Activated CD4-positive, alpha-beta memory T cell treated with anti-CD3 and anti-CD28 coated beads, Interleukin-2, amount 10 ng/mL, durations not matched to agents 7 days and 5 days (primary cell): ENCODE measurements at regions not wholly inside any gene's neighbourhood (a gene's known extent, or its start where the extent isn't known, plus 50 kb on each side); places are given as distances from the start of the nearest gene placed in this dataset.

Experiments used
- CTCF ChIA-PET: fragments of 350-600 bp; sonication (Branson Sonifier 250); formaldehyde crosslinking; loops from one replicate; lab custom pipeline; 2021; ENCODE audit warnings: antibody characterized with exemption, inconsistent platforms; lab: Charles Lee
- POLR2A ChIA-PET: fragments of 350-600 bp; sonication (Branson Sonifier 250); formaldehyde crosslinking; loops from one replicate; lab custom pipeline; 2021; ENCODE audit warnings: antibody characterized with exemption; lab: Charles Lee
- DNase-seq: peaks from one replicate; pipeline ENCODE4 v3.0.0-alpha.2; 2020
- H3K27ac Mint-ChIP-seq: one replicate; pipeline ENCODE4 v1.8.0; 2021; ENCODE audit warnings: mild to moderate bottlenecking, mixed read lengths
- H3K27me3 Mint-ChIP-seq: one replicate; pipeline ENCODE4 v1.8.0; 2021; ENCODE audit warnings: mixed read lengths
- H3K36me3 Mint-ChIP-seq: one replicate; pipeline ENCODE4 v1.8.0; 2021; ENCODE audit warnings: low read depth, mixed read lengths
- H3K4me1 Mint-ChIP-seq: one replicate; pipeline ENCODE4 v1.8.0; 2021; ENCODE audit warnings: mixed read lengths
- H3K4me3 Mint-ChIP-seq: one replicate; pipeline ENCODE4 v1.8.0; 2021; ENCODE audit warnings: mild to moderate bottlenecking, mixed read lengths
- H3K9me3 Mint-ChIP-seq: one replicate; pipeline ENCODE4 v1.8.0; 2021; ENCODE audit warnings: mixed read lengths

GRCh38 chr2:78707776-78708386, 317.6 kb upstream of the REG3G start:
- H3K4me1 Mint-ChIP-seq: no peaks in the 10 kb centered on the region
- ChIA-PET CTCF (no interaction called here), POLR2A (no interaction called here)
- H3K36me3 Mint-ChIP-seq: no peaks in the 10 kb centered on the region
- peaks cover 9% of the 10 kb centered on the region for H3K9me3 Mint-ChIP-seq
- no peaks in the 10 kb centered on the region for H3K27me3 Mint-ChIP-seq
- no peak overlapping the region for H3K4me3 Mint-ChIP-seq
- no peak overlapping the region for H3K27ac Mint-ChIP-seq
- DNase-seq: no peak

- no peaks in the 10 kb centered on the region for H3K36me3 Mint-ChIP-seq
- CTCF ChIA-PET: no interaction called here
- DNase-seq: no peak
- no peaks in the 10 kb centered on the region for H3K27me3 Mint-ChIP-seq
- no peak overlapping the region for H3K27ac Mint-ChIP-seq
- H3K4me3 Mint-ChIP-seq: no peak overlapping the region
- H3K4me1 Mint-ChIP-seq: no peaks in the 10 kb centered on the region
- POLR2A ChIA-PET: no interaction called here
- H3K9me3 Mint-ChIP-seq: peaks cover 9% of the 10 kb centered on the region
Observed at GRCh38 chr2:78710632-78711375, 314.7 kb upstream of the REG3G start.

- POLR2A ChIA-PET: no interaction called here
- H3K27ac Mint-ChIP-seq: no peak overlapping the region
Observed at GRCh38 chr2:78715293-78715692, 310.2 kb upstream of the REG3G start.

GRCh38 chr2:78718024-78718423, 307.5 kb upstream of the REG3G start:
- no peaks in the 10 kb centered on the region for H3K9me3 Mint-ChIP-seq
- no peak overlapping the region for H3K4me3 Mint-ChIP-seq
- H3K36me3 Mint-ChIP-seq: no peaks in the 10 kb centered on the region
- H3K4me1 Mint-ChIP-seq: no peaks in the 10 kb centered on the region
- ChIA-PET POLR2A (no interaction called here), CTCF (no interaction called here)
- H3K27ac Mint-ChIP-seq: no peak overlapping the region
- no peaks in the 10 kb centered on the region for H3K27me3 Mint-ChIP-seq
- DNase-seq: no peak

More at GRCh38 chr2:78715293-78715692, 310.2 kb upstream of the REG3G start:
- DNase-seq: no peak
- Mint-ChIP-seq H3K36me3 (no peaks in the 10 kb centered on the region), H3K9me3 (peaks cover 4% of the 10 kb centered on the region), H3K27me3 (no peaks in the 10 kb centered on the region), H3K4me3 (no peak overlapping the region), H3K4me1 (no peaks in the 10 kb centered on the region)
- CTCF ChIA-PET: no interaction called here

GRCh38 chr2:78718473-78718872, 307.0 kb upstream of the REG3G start:
- Mint-ChIP-seq H3K27ac (no peak overlapping the region), H3K36me3 (no peaks in the 10 kb centered on the region), H3K4me1 (no peaks in the 10 kb centered on the region), H3K27me3 (no peaks in the 10 kb centered on the region), H3K4me3 (no peak overlapping the region), H3K9me3 (no peaks in the 10 kb centered on the region)
- CTCF ChIA-PET: no interaction called here
- POLR2A ChIA-PET: no interaction called here
- DNase-seq: no peak

GRCh38 chr2:78721355-78722033, 304.0 kb upstream of the REG3G start:
- Mint-ChIP-seq H3K27ac (no peak overlapping the region), H3K9me3 (peaks cover 1% of the 10 kb centered on the region), H3K27me3 (no peaks in the 10 kb centered on the region), H3K4me1 (no peaks in the 10 kb centered on the region), H3K4me3 (no peak overlapping the region), H3K36me3 (no peaks in the 10 kb centered on the region)
- ChIA-PET CTCF (no interaction called here), POLR2A (no interaction called here)
- no peak for DNase-seq

- Mint-ChIP-seq H3K27me3 (no peaks in the 10 kb centered on the region), H3K4me1 (no peaks in the 10 kb centered on the region), H3K9me3 (peaks cover 8% of the 10 kb centered on the region), H3K36me3 (no peaks in the 10 kb centered on the region), H3K4me3 (no peak overlapping the region), H3K27ac (no peak overlapping the region)
- ChIA-PET POLR2A (no interaction called here), CTCF (no interaction called here)
- no peak for DNase-seq
Observed at GRCh38 chr2:78734221-78734620, 291.3 kb upstream of the REG3G start.

- no peaks in the 10 kb centered on the region for H3K27me3 Mint-ChIP-seq
- H3K4me1 Mint-ChIP-seq: no peaks in the 10 kb centered on the region
- no peak overlapping the region for H3K4me3 Mint-ChIP-seq
- ChIA-PET CTCF (no interaction called here), POLR2A (no interaction called here)
- peaks cover 14% of the 10 kb centered on the region for H3K9me3 Mint-ChIP-seq
- no peak overlapping the region for H3K27ac Mint-ChIP-seq
- no peak for DNase-seq
- H3K36me3 Mint-ChIP-seq: no peaks in the 10 kb centered on the region
Observed at GRCh38 chr2:78739282-78739681, 286.2 kb upstream of the REG3G start.

- no peaks in the 10 kb centered on the region for H3K36me3 Mint-ChIP-seq
- no peaks in the 10 kb centered on the region for H3K27me3 Mint-ChIP-seq
- H3K4me1 Mint-ChIP-seq: no peaks in the 10 kb centered on the region
- no peak for DNase-seq
- H3K9me3 Mint-ChIP-seq: no peaks in the 10 kb centered on the region
- H3K27ac Mint-ChIP-seq: no peak overlapping the region
- ChIA-PET POLR2A (no interaction called here), CTCF (no interaction called here)
- no peak overlapping the region for H3K4me3 Mint-ChIP-seq
Observed at GRCh38 chr2:78749638-78750037, 275.9 kb upstream of the REG3G start.

GRCh38 chr2:78750219-78750618, 275.3 kb upstream of the REG3G start:
- Mint-ChIP-seq H3K9me3 (no peaks in the 10 kb centered on the region), H3K27ac (no peak overlapping the region), H3K36me3 (no peaks in the 10 kb centered on the region), H3K4me3 (no peak overlapping the region), H3K4me1 (no peaks in the 10 kb centered on the region), H3K27me3 (no peaks in the 10 kb centered on the region)
- DNase-seq: no peak
- ChIA-PET POLR2A (no interaction called here), CTCF (no interaction called here)

- CTCF ChIA-PET: no interaction called here
- H3K4me1 Mint-ChIP-seq: no peaks in the 10 kb centered on the region
- POLR2A ChIA-PET: no interaction called here
- H3K27ac Mint-ChIP-seq: no peak overlapping the region
- no peak for DNase-seq
- peaks cover 11% of the 10 kb centered on the region for H3K9me3 Mint-ChIP-seq
- H3K4me3 Mint-ChIP-seq: no peak overlapping the region
- no peaks in the 10 kb centered on the region for H3K36me3 Mint-ChIP-seq
- no peaks in the 10 kb centered on the region for H3K27me3 Mint-ChIP-seq
Observed at GRCh38 chr2:78754930-78755329, 270.6 kb upstream of the REG3G start.

- H3K4me1 Mint-ChIP-seq: no peaks in the 10 kb centered on the region
- CTCF ChIA-PET: no interaction called here
- peaks cover 32% of the 10 kb centered on the region for H3K9me3 Mint-ChIP-seq
Observed at GRCh38 chr2:78757191-78757590, 268.3 kb upstream of the REG3G start.

GRCh38 chr2:78757640-78758039, 267.9 kb upstream of the REG3G start:
- POLR2A ChIA-PET: no interaction called here
- H3K4me1 Mint-ChIP-seq: no peaks in the 10 kb centered on the region
- H3K9me3 Mint-ChIP-seq: peaks cover 37% of the 10 kb centered on the region
- no peak overlapping the region for H3K27ac Mint-ChIP-seq
- H3K4me3 Mint-ChIP-seq: no peak overlapping the region
- no peak for DNase-seq
- CTCF ChIA-PET: no interaction called here
- H3K36me3 Mint-ChIP-seq: no peaks in the 10 kb centered on the region
- no peaks in the 10 kb centered on the region for H3K27me3 Mint-ChIP-seq

More at GRCh38 chr2:78757191-78757590, 268.3 kb upstream of the REG3G start:
- no peak overlapping the region for H3K27ac Mint-ChIP-seq
- H3K27me3 Mint-ChIP-seq: no peaks in the 10 kb centered on the region
- H3K4me3 Mint-ChIP-seq: no peak overlapping the region
- POLR2A ChIA-PET: no interaction called here
- no peaks in the 10 kb centered on the region for H3K36me3 Mint-ChIP-seq
- DNase-seq: no peak
